NT2/D1 (cell line): ENCODE measurements at regions not wholly inside any gene's neighbourhood (a gene's known extent, or its start where the extent isn't known, plus 50 kb on each side); places are given as distances from the start of the nearest gene placed in this dataset.

Experiments used
- SUZ12 ChIP-seq: IDR thresholded peaks from 2 replicates; pipeline ENCODE4 v1.6.1; 2011; ENCODE audit not compliant: insufficient read length, insufficient read depth; ENCODE audit errors: extremely low read depth
- YY1 ChIP-seq: IDR thresholded peaks from 2 replicates; pipeline ENCODE4 v1.6.1; 2011; ENCODE audit not compliant: insufficient read length, insufficient read depth

DNA sequence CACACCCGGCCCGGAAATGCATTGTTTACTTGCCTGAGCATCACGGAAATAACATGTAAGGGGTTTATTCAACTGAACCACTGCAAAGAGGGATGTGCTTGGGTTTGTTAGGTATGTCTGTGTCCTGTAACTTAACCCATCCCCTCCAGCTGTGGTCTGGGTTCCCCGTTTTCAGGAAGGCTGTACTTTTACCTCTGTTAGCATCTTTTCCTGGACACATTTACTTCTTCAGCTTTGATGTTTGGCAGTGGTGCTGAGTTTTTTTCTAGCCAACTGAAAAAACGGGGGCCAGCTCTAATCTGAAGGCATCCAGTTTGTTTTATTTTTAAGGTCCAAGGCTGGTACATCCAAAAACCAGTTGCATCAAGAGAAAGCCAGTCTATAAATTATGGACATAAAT, 561.8 kb downstream of the BNC2 start:
- no peak for TF ChIP-seq SUZ12
- no peak for TF ChIP-seq YY1
